Right lobe of liver (tissue), 6 donors: ENCODE measurements at regions not wholly inside any gene's neighbourhood (a gene's known extent, or its start where the extent isn't known, plus 50 kb on each side); places are given as distances from the start of the nearest gene placed in this dataset.

Experiments
- ATAC-seq, 4 donors: fragments of 200-7000 bp; cut with Tn5 transposase; one replicate each; pipeline ENCODE4 v1.9.1; 2020; ENCODE audit warnings: mild to moderate bottlenecking in 4 of 4, moderate library complexity in 4 of 4
- DNase-seq, 3 donors: peaks; one replicate each; pipeline ENCODE4 v3.0.0-alpha.2; 2020
- H3K27ac ChIP-seq, 3 donors: fragments of 200-600 bp; one replicate each; pipeline ENCODE4 v1.8.0; 2022
- H3K27me3 ChIP-seq, 2 donors: fragments of 200-600 bp; one replicate each; pipeline ENCODE4 v1.8.0; 2022
- H3K36me3 ChIP-seq, 4 donors: fragments of 200-600 bp; sonication (generic) in 1 of 4; one replicate each; pipeline versions ENCODE4 v1.5.1 to v1.8.0; 2017 to 2022; ENCODE audit warnings: control low read depth in 1 of 4
- H3K4me1 ChIP-seq, 4 donors: fragments of 200-600 bp; sonication (generic) in 1 of 4; one replicate each; pipeline versions ENCODE4 v1.5.1 to v1.8.0; 2017 to 2022; ENCODE audit warnings: control low read depth in 1 of 4
- H3K4me3 ChIP-seq, 3 donors: fragments of 200-600 bp; one replicate each; pipeline ENCODE4 v1.8.0; 2022
- H3K9me3 ChIP-seq, 4 donors: fragments of 200-600 bp; sonication (generic) in 1 of 4; one replicate each; pipeline versions ENCODE4 v1.5.1 to v1.8.0; 2017 to 2022; ENCODE audit warnings: control low read depth in 1 of 4
- POLR2A ChIP-seq: fragments of 450-650 bp; IDR thresholded peaks from one replicate; pipeline ENCODE4 v1.6.1; 2017; ENCODE audit warnings: antibody characterized with exemption, mild to moderate bottlenecking
- WGBS: methylation state at CpG from one replicate; pipeline ENCODE4 v1.1.6; 2018; ENCODE audit warnings: low coverage, low lambda C conversion rate; ENCODE audit not compliant: insufficient coverage; ENCODE audit errors: missing lambda C conversion rate; 5-methylcytosine and 5-hydroxymethylcytosine counted together
- intact Hi-C, 2 donors: fragments of 100-400 bp; cut with DNase I; formaldehyde crosslinking; loops; one replicate each; pipeline versions ENCODE4 v1.11.2 to v1.14.1; 2022
- TF ChIP-seq, protein P1 (sequence below), 4 donors: fragments of 200-600 bp in 3 of 4; fragments of 450-650 bp in 1 of 4; IDR thresholded peaks; one replicate each; pipeline versions ENCODE4 v1.5.1 to v1.8.0; 2016 to 2022; ENCODE audit warnings: antibody characterized with exemption in 4 of 4, mild to moderate bottlenecking in 2 of 4
- donor health status: DM: no; HTN: yes; CAD: no.
- donor health status: DM: no; HTN: no; CAD: no.
- donor health status: DM: no; HTN: no; CAD: no.
- donor health status: DM: no; HTN: yes; CAD: no.
- donor health status: DM: no; HTN: yes; CAD: no.

DNA sequence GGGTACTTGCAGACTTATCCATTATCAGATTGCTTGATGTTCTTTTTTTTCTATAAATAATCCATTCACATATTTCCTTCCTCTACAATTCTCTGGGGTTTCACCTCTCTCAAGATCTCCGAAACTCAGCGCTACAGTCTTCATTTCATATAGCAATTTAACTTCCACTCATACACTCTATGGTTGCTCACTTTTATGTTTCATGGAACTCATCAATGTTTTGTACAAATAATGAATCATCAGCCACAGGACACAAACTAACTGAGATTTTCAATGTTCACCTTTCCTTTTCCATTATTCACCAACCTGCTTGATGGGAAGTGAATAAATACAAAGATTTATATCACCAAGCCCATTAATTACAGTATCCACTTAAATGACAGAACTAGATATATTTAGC lies 534.7 kb downstream of the LRFN5 start:
- ATAC-seq = no peak
- Histone ChIP-seq H3K9me3 (no peaks in the 10 kb centered on the region), H3K4me3 (no peak overlapping the region), H3K27ac (no peak overlapping the region), H3K27me3 (no peaks in the 10 kb centered on the region), H3K4me1 (no peaks in the 10 kb centered on the region), H3K36me3 (no peaks in the 10 kb centered on the region)
- DNase-seq = no peak
- WGBS = 64% methylated on average over 2 of the region's 2 CpGs
- intact Hi-C loops = no loop called here
- no peak for TF ChIP-seq POLR2A
- TF ChIP-seq, protein P1, sequence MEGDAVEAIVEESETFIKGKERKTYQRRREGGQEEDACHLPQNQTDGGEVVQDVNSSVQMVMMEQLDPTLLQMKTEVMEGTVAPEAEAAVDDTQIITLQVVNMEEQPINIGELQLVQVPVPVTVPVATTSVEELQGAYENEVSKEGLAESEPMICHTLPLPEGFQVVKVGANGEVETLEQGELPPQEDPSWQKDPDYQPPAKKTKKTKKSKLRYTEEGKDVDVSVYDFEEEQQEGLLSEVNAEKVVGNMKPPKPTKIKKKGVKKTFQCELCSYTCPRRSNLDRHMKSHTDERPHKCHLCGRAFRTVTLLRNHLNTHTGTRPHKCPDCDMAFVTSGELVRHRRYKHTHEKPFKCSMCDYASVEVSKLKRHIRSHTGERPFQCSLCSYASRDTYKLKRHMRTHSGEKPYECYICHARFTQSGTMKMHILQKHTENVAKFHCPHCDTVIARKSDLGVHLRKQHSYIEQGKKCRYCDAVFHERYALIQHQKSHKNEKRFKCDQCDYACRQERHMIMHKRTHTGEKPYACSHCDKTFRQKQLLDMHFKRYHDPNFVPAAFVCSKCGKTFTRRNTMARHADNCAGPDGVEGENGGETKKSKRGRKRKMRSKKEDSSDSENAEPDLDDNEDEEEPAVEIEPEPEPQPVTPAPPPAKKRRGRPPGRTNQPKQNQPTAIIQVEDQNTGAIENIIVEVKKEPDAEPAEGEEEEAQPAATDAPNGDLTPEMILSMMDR (IDR thresholded peaks at IDR 0.05) = no peak

DNA sequence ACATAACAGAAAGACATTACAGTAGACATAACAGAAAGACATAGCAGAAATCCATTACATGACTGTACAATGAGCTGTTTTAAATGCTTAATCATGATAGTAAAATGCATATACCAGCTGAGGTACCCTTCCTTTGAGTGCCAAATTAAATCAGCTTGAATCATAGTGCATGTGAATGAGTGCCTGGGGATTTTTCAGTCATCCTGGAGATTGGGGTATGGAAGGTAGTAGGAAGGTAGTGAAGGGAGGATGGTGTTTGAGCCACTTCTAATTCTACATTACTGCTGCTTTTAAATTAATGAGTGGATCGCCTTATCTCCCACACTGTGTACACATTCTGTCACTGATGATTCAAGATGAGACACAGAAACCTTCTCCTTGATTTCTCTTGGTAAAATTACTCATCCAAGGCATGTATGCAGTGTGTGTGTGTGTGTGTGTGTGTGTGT lies 534.2 kb downstream of the LRFN5 start:
- DNase-seq = no peak

DNA sequence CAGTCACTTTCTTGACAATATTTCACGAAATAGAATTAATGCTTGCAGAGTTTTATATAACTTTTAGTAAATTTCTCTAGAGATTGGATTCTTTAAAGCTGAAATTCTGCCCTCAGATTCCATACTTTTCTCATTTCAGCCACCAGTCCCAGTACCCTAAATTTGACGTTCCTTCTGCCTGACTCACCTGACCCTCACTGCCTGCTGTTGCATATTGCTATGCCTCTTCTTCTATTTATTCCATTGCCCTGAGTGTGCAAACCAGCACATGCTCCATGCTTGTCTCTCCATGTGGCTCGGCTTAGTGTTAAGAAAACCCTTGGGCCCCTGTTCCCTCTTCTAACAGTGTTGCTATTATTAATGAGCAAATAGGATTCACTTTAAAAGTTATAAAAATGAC lies 533.3 kb downstream of the LRFN5 start:
- intact Hi-C loops = no loop called here
- ATAC-seq (no peak), DNase-seq (no peak)
- no peaks in the 10 kb centered on the region for H3K9me3 ChIP-seq
- H3K27ac ChIP-seq = no peak overlapping the region
- H3K27me3 ChIP-seq = no peaks in the 10 kb centered on the region
- no peaks in the 10 kb centered on the region for H3K36me3 ChIP-seq
- TF ChIP-seq, protein P1 (IDR thresholded peaks at IDR 0.05) = no peak
- no peak for TF ChIP-seq POLR2A
- no peak overlapping the region for H3K4me3 ChIP-seq
- 53% methylated on average over 3 of the region's 3 CpGs for WGBS
- H3K4me1 ChIP-seq = no peaks in the 10 kb centered on the region

More for the DNA sequence above, 534.2 kb downstream of the LRFN5 start:
- Histone ChIP-seq H3K4me3 (no peak overlapping the region), H3K9me3 (no peaks in the 10 kb centered on the region), H3K27ac (no peak overlapping the region), H3K4me1 (no peaks in the 10 kb centered on the region), H3K36me3 (no peaks in the 10 kb centered on the region), H3K27me3 (no peaks in the 10 kb centered on the region)
- no peak for ATAC-seq
- intact Hi-C loops = no loop called here
- TF ChIP-seq POLR2A = no peak
- TF ChIP-seq, protein P1 (IDR thresholded peaks at IDR 0.05) = no peak
- WGBS = 63% methylated on average over 1 of the region's 1 CpG

DNA sequence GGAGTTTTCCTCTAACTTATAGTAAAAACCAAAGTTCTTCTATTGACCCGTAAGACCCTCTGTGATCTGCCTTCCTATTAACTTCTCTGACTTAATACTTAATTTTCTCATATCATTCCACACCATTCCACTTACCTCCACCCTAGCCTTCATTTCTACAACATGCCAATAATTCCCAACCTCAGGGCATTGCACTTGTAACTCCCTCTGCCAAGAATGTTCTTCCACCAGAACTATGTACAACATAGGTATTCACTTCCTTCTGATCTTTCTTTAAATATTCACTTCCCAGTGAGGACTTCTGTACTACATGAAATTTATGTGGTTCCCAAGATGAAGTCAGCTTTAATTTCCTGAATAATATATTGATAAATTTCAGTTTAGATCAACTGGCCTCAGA lies 531.7 kb downstream of the LRFN5 start:
- Histone ChIP-seq H3K27me3 (no peaks in the 10 kb centered on the region), H3K4me1 (no peaks in the 10 kb centered on the region), H3K9me3 (no peaks in the 10 kb centered on the region), H3K27ac (no peak overlapping the region), H3K4me3 (no peak overlapping the region), H3K36me3 (no peaks in the 10 kb centered on the region)
- no peak for DNase-seq
- ATAC-seq = no peak
- TF ChIP-seq, protein P1 (IDR thresholded peaks at IDR 0.05) = no peak
- intact Hi-C loops = no loop called here
- WGBS = 78% methylated on average over 1 of the region's 1 CpG

DNA sequence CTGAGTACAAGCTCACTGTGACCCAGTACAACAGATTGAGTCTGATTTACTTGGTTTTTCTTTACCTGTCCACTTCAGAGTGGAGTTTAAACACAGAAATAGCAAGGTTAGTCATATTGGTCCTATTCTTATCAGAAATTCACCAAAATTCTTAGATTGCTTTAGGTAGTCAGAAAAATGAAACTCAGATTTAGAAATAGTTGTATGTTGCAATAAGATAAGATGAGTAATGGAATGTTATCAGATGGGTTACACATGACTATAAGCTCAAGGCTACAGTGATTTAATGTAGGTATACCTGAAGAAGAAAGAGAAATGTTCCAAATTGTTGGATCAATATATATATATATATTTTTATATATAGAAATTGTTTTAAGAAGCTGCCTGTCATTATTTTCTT lies 524.1 kb downstream of the LRFN5 start:
- Histone ChIP-seq H3K27ac (no peak overlapping the region), H3K27me3 (no peaks in the 10 kb centered on the region), H3K4me3 (no peak overlapping the region), H3K9me3 (no peaks in the 10 kb centered on the region), H3K36me3 (no peaks in the 10 kb centered on the region), H3K4me1 (no peaks in the 10 kb centered on the region)
- ATAC-seq = no peak
- TF ChIP-seq, protein P1 (IDR thresholded peaks at IDR 0.05) = no peak
- TF ChIP-seq POLR2A = no peak
- DNase-seq = no peak
- intact Hi-C loops = no loop called here
